ENCODE measurements at regions not wholly inside any gene's neighbourhood (a gene's known extent, or its start where the extent isn't known, plus 50 kb on each side); places are given as distances from the start of the nearest gene placed in this dataset.

DNA sequence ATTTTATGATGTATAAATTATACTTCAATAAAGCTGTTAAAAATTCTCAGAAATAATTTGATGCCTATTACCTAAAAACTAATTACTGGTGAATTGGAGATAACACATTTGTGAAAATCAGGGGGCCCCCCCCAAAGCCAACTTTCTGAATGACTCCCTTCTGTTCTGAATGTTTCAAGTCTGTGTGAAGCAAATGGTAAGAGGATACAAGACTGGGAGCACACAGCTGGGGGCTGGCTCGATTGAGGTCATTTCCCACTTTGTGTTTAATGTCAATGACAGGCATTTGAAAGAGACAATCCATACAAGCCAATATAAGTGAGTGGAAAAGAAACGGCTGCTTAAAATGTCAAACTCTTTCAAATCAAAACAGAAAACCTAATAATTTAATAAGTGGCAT lies 155.8 kb downstream of the SH2D1A start:
- no CpG with 5 or more reads among the region's 2 CpGs for WGBS, 2 donors (ENCODE audit: extremely low coverage in 2 of 2, insufficient read length in 2 of 2, insufficient replicate concordance in 1 of 2)
- no peak overlapping the region for H3K4me3 ChIP-seq (ENCODE audit: low read length in 2 of 2)
- no peak for DNase-seq (ENCODE audit: low spot score)

DNA sequence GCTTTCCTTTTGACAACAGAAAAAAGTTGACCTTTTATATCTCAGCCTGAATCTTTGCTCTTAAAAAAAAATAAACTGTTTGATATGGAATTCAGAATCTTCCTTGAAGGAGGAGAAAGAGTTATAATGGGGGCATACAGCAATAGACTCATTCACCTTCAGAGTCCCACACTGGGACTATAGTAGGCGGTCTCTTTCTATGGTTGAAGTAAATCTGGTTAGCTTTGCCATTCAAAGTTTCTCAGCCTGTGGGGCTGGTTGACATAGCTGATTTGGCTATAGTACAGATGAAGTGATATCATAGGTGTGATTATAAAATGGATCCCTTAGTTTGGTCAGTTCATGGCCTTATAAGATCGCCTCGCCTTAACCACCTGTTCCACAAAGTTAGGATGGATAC lies 156.2 kb downstream of the SH2D1A start:
- Histone ChIP-seq H3K9me3 (replicated peaks in 1 of 2; ENCODE audit: control insufficient read depth in 2 of 2, insufficient read depth in 1 of 2, low read depth in 1 of 2, low read length in 2 of 2) (no peaks in the 10 kb centered on the region), H3K79me1 (ENCODE audit: low read depth, low read length) (no peaks in the 10 kb centered on the region), H3K18ac (ENCODE audit: low read length) (no peak overlapping the region), H2AK5ac (ENCODE audit: low read depth, low read length) (no peak overlapping the region), H2BK12ac (ENCODE audit: low read length) (no peak overlapping the region), H3K4me3 (ENCODE audit: low read length in 2 of 2) (no peak overlapping the region), H4K8ac (ENCODE audit: low read depth, low read length) (no peak overlapping the region), H3K14ac (ENCODE audit: low read length) (no peak overlapping the region), H3K4me2 (ENCODE audit: insufficient read depth, low read length, poor library complexity, severe bottlenecking) (no peak overlapping the region), H2BK15ac (ENCODE audit: low read length) (no peak overlapping the region), H3K27ac (replicated peaks; ENCODE audit: low read length) (no peak overlapping the region), H3K27me3 (ENCODE audit: control insufficient read depth in 3 of 3, insufficient read depth in 3 of 3, low read depth in 1 of 3, low read length in 3 of 3) (peaks cover 0 to 10% (median 0%) of the 10 kb centered on the region in 3 experiments), H4K91ac (ENCODE audit: low read depth, low read length, poor library complexity) (no peak overlapping the region), H2AFZ (ENCODE audit: low read length) (no peak overlapping the region), H3K9ac (ENCODE audit: low read depth, low read length, poor library complexity) (no peak overlapping the region), H2BK120ac (ENCODE audit: low read depth, low read length) (no peak overlapping the region), H3K4ac (ENCODE audit: low read length) (no peak overlapping the region), H2BK5ac (ENCODE audit: low read length) (no peak overlapping the region), H3K36me3 (replicated peaks in 1 of 2; ENCODE audit: control insufficient read depth in 2 of 2, insufficient read depth in 2 of 2, low read length in 2 of 2) (no peaks in the 10 kb centered on the region), H3K4me1 (ENCODE audit: control insufficient read depth in 2 of 2, insufficient read depth in 1 of 2, low read depth in 1 of 2, low read length in 2 of 2) (no peaks in the 10 kb centered on the region), H3K23ac (ENCODE audit: low read depth, low read length, poor library complexity) (no peak overlapping the region)
- no peak for DNase-seq (ENCODE audit: low spot score)
- WGBS, 2 donors (ENCODE audit: extremely low coverage in 2 of 2, insufficient read length in 2 of 2, insufficient replicate concordance in 1 of 2), result no CpG with 5 or more reads among the region's 3 CpGs

More for the DNA sequence above, 155.8 kb downstream of the SH2D1A start:
- Histone ChIP-seq H2BK5ac (ENCODE audit: low read length) (no peak overlapping the region), H3K4me1 (ENCODE audit: control insufficient read depth in 2 of 2, insufficient read depth in 1 of 2, low read depth in 1 of 2, low read length in 2 of 2) (no peaks in the 10 kb centered on the region), H3K79me1 (ENCODE audit: low read depth, low read length) (no peaks in the 10 kb centered on the region), H3K4me2 (ENCODE audit: insufficient read depth, low read length, poor library complexity, severe bottlenecking) (no peak overlapping the region), H3K27ac (replicated peaks; ENCODE audit: low read length) (no peak overlapping the region), H3K4ac (ENCODE audit: low read length) (no peak overlapping the region), H2AFZ (ENCODE audit: low read length) (no peak overlapping the region), H2AK5ac (ENCODE audit: low read depth, low read length) (no peak overlapping the region), H2BK15ac (ENCODE audit: low read length) (no peak overlapping the region), H3K14ac (ENCODE audit: low read length) (no peak overlapping the region), H3K36me3 (replicated peaks in 1 of 2; ENCODE audit: control insufficient read depth in 2 of 2, insufficient read depth in 2 of 2, low read length in 2 of 2) (no peaks in the 10 kb centered on the region), H2BK12ac (ENCODE audit: low read length) (no peak overlapping the region), H3K23ac (ENCODE audit: low read depth, low read length, poor library complexity) (no peak overlapping the region), H3K9me3 (replicated peaks in 1 of 2; ENCODE audit: control insufficient read depth in 2 of 2, insufficient read depth in 1 of 2, low read depth in 1 of 2, low read length in 2 of 2) (no peaks in the 10 kb centered on the region), H4K8ac (ENCODE audit: low read depth, low read length) (no peak overlapping the region), H3K9ac (ENCODE audit: low read depth, low read length, poor library complexity) (no peak overlapping the region), H2BK120ac (ENCODE audit: low read depth, low read length) (no peak overlapping the region), H3K18ac (ENCODE audit: low read length) (no peak overlapping the region), H4K91ac (ENCODE audit: low read depth, low read length, poor library complexity) (no peak overlapping the region), H3K27me3 (ENCODE audit: control insufficient read depth in 3 of 3, insufficient read depth in 3 of 3, low read depth in 1 of 3, low read length in 3 of 3) (peaks cover 0 to 10% (median 0%) of the 10 kb centered on the region in 3 experiments)

DNA sequence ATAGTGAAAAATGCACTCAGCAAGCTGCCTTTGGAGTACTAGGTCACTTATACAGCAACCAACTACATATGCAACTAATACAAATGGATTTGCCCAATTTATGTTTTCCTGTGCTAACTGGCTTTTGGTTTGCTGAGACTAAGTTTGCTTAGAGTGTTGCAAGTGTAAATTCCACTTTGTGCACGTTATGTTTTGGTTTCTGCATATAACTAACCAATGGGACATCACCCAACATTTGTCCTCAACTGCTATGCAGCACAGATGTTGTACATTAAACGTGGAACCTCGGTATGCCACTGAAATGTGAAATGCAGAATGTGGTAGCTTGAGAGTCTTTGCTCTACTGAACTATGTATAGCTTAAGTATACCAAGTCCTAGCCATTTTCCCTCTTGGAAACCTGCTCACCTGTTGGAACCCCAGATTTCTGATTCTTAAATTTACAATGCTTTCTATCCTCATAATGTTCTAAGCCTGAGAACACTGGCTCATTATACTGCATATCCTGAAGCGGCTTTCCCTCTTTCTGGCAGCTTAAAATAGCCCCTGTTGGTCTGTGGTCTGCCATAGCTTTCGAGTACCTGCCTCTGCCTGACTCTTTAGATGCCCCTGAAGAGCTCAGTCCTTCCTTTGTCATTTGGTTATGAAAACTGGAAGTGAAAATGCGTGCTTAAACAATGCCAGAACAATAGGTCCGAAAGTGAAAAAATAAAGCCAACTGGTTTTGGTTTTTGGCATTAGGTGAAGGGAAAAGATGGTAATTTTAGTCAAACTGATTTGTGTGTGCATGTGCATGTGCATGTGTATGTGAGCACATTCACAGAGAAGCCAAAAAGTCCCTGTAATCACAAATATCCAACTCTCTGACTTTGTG lies 158.0 kb downstream of the SH2D1A start:
- no peaks in the 10 kb centered on the region for H3K79me1 ChIP-seq (ENCODE audit: low read depth, low read length)
- no peak overlapping the region for H3K4me2 ChIP-seq (ENCODE audit: insufficient read depth, low read length, poor library complexity, severe bottlenecking)
- H3K27me3 ChIP-seq (ENCODE audit: control insufficient read depth in 3 of 3, insufficient read depth in 3 of 3, low read depth in 1 of 3, low read length in 3 of 3), result peaks cover 0 to 10% (median 0%) of the 10 kb centered on the region in 3 experiments
- no peaks in the 10 kb centered on the region for H3K36me3 ChIP-seq (replicated peaks in 1 of 2; ENCODE audit: control insufficient read depth in 2 of 2, insufficient read depth in 2 of 2, low read length in 2 of 2)
- H3K27ac ChIP-seq (replicated peaks; ENCODE audit: low read length), result no peak overlapping the region
- H2BK120ac ChIP-seq (ENCODE audit: low read depth, low read length), result no peak overlapping the region
- no peak overlapping the region for H2BK12ac ChIP-seq (ENCODE audit: low read length)
- no CpG with 5 or more reads among the region's 7 CpGs for WGBS, 2 donors (ENCODE audit: extremely low coverage in 2 of 2, insufficient read length in 2 of 2, insufficient replicate concordance in 1 of 2)
- no peak overlapping the region for H3K14ac ChIP-seq (ENCODE audit: low read length)
- no peak overlapping the region for H4K8ac ChIP-seq (ENCODE audit: low read depth, low read length)
- no peak for DNase-seq (ENCODE audit: low spot score)
- H3K4me1 ChIP-seq (ENCODE audit: control insufficient read depth in 2 of 2, insufficient read depth in 1 of 2, low read depth in 1 of 2, low read length in 2 of 2), result no peaks in the 10 kb centered on the region
- H3K9ac ChIP-seq (ENCODE audit: low read depth, low read length, poor library complexity), result no peak overlapping the region
- no peaks in the 10 kb centered on the region for H3K9me3 ChIP-seq (replicated peaks in 1 of 2; ENCODE audit: control insufficient read depth in 2 of 2, insufficient read depth in 1 of 2, low read depth in 1 of 2, low read length in 2 of 2)
- H3K4ac ChIP-seq (ENCODE audit: low read length), result no peak overlapping the region
- no peak overlapping the region for H2AK5ac ChIP-seq (ENCODE audit: low read depth, low read length)
- H2BK5ac ChIP-seq (ENCODE audit: low read length), result no peak overlapping the region
- H2AFZ ChIP-seq (ENCODE audit: low read length), result no peak overlapping the region
- H3K23ac ChIP-seq (ENCODE audit: low read depth, low read length, poor library complexity), result no peak overlapping the region
- no peak overlapping the region for H3K4me3 ChIP-seq (ENCODE audit: low read length in 2 of 2)
- H4K91ac ChIP-seq (ENCODE audit: low read depth, low read length, poor library complexity), result no peak overlapping the region
- no peak overlapping the region for H2BK15ac ChIP-seq (ENCODE audit: low read length)
- H3K18ac ChIP-seq (ENCODE audit: low read length), result no peak overlapping the region

DNA sequence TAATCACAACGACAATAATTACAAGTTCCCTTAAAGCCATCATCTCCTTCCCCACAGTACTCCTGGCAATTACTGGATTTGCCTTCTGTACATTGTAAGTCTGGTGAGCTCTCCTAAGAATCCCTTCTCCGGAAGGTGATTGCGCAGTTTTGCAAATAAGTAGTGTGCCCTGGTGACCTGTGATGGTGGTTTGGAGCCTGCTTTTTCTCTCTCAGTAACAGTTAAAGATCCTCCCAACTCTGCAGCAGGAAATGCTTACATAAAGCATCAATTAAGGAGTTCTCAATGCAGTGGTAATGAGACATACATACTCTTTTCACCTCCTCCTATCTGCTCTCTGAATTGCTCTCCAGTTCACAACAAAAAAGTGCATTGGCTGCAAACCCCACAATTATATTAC lies 159.7 kb downstream of the SH2D1A start:
- Histone ChIP-seq H3K4me3 (ENCODE audit: low read length in 2 of 2) (no peak overlapping the region), H3K9me3 (replicated peaks in 1 of 2; ENCODE audit: control insufficient read depth in 2 of 2, insufficient read depth in 1 of 2, low read depth in 1 of 2, low read length in 2 of 2) (no peaks in the 10 kb centered on the region), H3K9ac (ENCODE audit: low read depth, low read length, poor library complexity) (no peak overlapping the region), H2BK15ac (ENCODE audit: low read length) (no peak overlapping the region), H2BK12ac (ENCODE audit: low read length) (no peak overlapping the region), H3K18ac (ENCODE audit: low read length) (no peak overlapping the region), H2BK5ac (ENCODE audit: low read length) (no peak overlapping the region), H3K4me2 (ENCODE audit: insufficient read depth, low read length, poor library complexity, severe bottlenecking) (no peak overlapping the region), H3K14ac (ENCODE audit: low read length) (no peak overlapping the region), H2BK120ac (ENCODE audit: low read depth, low read length) (no peak overlapping the region), H3K79me1 (ENCODE audit: low read depth, low read length) (no peaks in the 10 kb centered on the region), H2AFZ (ENCODE audit: low read length) (no peak overlapping the region), H4K8ac (ENCODE audit: low read depth, low read length) (no peak overlapping the region), H3K27me3 (ENCODE audit: control insufficient read depth in 3 of 3, insufficient read depth in 3 of 3, low read depth in 1 of 3, low read length in 3 of 3) (peaks cover 0 to 7% (median 0%) of the 10 kb centered on the region in 3 experiments), H2AK5ac (ENCODE audit: low read depth, low read length) (no peak overlapping the region), H4K91ac (ENCODE audit: low read depth, low read length, poor library complexity) (no peak overlapping the region), H3K27ac (replicated peaks; ENCODE audit: low read length) (no peak overlapping the region), H3K23ac (ENCODE audit: low read depth, low read length, poor library complexity) (no peak overlapping the region), H3K4me1 (ENCODE audit: control insufficient read depth in 2 of 2, insufficient read depth in 1 of 2, low read depth in 1 of 2, low read length in 2 of 2) (no peaks in the 10 kb centered on the region), H3K4ac (ENCODE audit: low read length) (no peak overlapping the region), H3K36me3 (replicated peaks in 1 of 2; ENCODE audit: control insufficient read depth in 2 of 2, insufficient read depth in 2 of 2, low read length in 2 of 2) (no peaks in the 10 kb centered on the region)
- WGBS, 2 donors (ENCODE audit: extremely low coverage in 2 of 2, insufficient read length in 2 of 2, insufficient replicate concordance in 1 of 2), result no CpG with 5 or more reads among the region's 3 CpGs
- no peak for DNase-seq (ENCODE audit: low spot score)

All from neuronal stem cell (in vitro differentiated cells).